Smooth muscle cell (in vitro differentiated cells): ENCODE measurements at regions not wholly inside any gene's neighbourhood (a gene's known extent, or its start where the extent isn't known, plus 50 kb on each side); places are given as distances from the start of the nearest gene placed in this dataset.

Source experiments
- DNase-seq: peaks from one replicate; lab custom pipeline; 2025; ENCODE audit not compliant: unreplicated experiment; lab: John Stamatoyannopoulos, UW
- H2AFZ ChIP-seq: fragments of 200-600 bp; sonication (generic); 2 replicates; pipeline ENCODE4 v1.6.0; 2016; ENCODE audit warnings: antibody characterized with exemption, low read depth, mild to moderate bottlenecking
- H3F3A ChIP-seq: fragments of 200-600 bp; sonication (generic); 2 replicates; pipeline ENCODE4 v1.6.0; 2017; ENCODE audit warnings: antibody characterized with exemption, low read depth
- H3K27ac ChIP-seq: fragments of 200-600 bp; sonication (generic); 2 replicates; pipeline ENCODE4 v1.5.1; 2016; ENCODE audit warnings: low read depth, mild to moderate bottlenecking
- H3K27me3 ChIP-seq: fragments of 200-600 bp; sonication (generic); 2 replicates; pipeline ENCODE4 v1.6.1; 2016; ENCODE audit warnings: low read depth, mild to moderate bottlenecking
- H3K36me3 ChIP-seq: fragments of 200-600 bp; sonication (generic); 2 replicates; pipeline ENCODE4 v1.5.1; 2016; ENCODE audit warnings: low read depth
- H3K4me1 ChIP-seq: fragments of 200-600 bp; sonication (generic); 2 replicates; pipeline ENCODE4 v1.5.1; 2016; ENCODE audit warnings: low read depth
- H3K4me2 ChIP-seq: fragments of 200-600 bp; sonication (generic); 2 replicates; pipeline ENCODE4 v1.6.0; 2016; ENCODE audit warnings: mild to moderate bottlenecking
- H3K4me3 ChIP-seq: fragments of 200-600 bp; sonication (generic); 2 replicates; pipeline ENCODE4 v1.5.1; 2016; ENCODE audit warnings: mild to moderate bottlenecking
- H3K79me2 ChIP-seq: fragments of 200-600 bp; sonication (generic); 2 replicates; pipeline ENCODE4 v1.6.0; 2016; ENCODE audit warnings: low read depth, mild to moderate bottlenecking
- H3K9ac ChIP-seq: fragments of 200-600 bp; sonication (generic); 2 replicates; pipeline ENCODE4 v1.6.0; 2016; ENCODE audit warnings: low read depth
- H3K9me3 ChIP-seq: fragments of 200-600 bp; sonication (generic); replicated peaks from 2 replicates; pipeline ENCODE4 v1.5.1; 2016; ENCODE audit warnings: low read depth
- H4K20me1 ChIP-seq: fragments of 200-600 bp; sonication (generic); 2 replicates; pipeline ENCODE4 v1.6.0; 2016; ENCODE audit warnings: low read depth
- CTCF ChIP-seq: fragments of 200-600 bp; sonication (generic); IDR thresholded peaks from 2 replicates; pipeline ENCODE4 v1.5.1; 2017; ENCODE audit warnings: borderline replicate concordance, mild to moderate bottlenecking, antibody characterized with exemption; ENCODE audit not compliant: insufficient read depth, poor library complexity, severe bottlenecking
- WGBS: methylation state at CpG from one replicate; pipeline ENCODE4 v1.1.7; 2016; ENCODE audit warnings: low lambda C conversion rate; 5-methylcytosine and 5-hydroxymethylcytosine counted together

GRCh38 chr10:120646159-120646732 is 189.2 kb downstream of the PLPP4 start:
- no peaks in the 10 kb centered on the region for H3K36me3 ChIP-seq
- H3F3A ChIP-seq, result no peaks in the 10 kb centered on the region
- WGBS, result 82% methylated on average over 6 of the region's 6 CpGs
- H3K4me1 ChIP-seq, result peaks cover 6% of the 10 kb centered on the region
- no peaks in the 10 kb centered on the region for H3K79me2 ChIP-seq
- no peak overlapping the region for H2AFZ ChIP-seq
- no peak overlapping the region for H3K9ac ChIP-seq
- no peak overlapping the region for H3K4me3 ChIP-seq
- TF ChIP-seq CTCF, result no peak
- no peak for DNase-seq
- no peak overlapping the region for H3K4me2 ChIP-seq
- no peaks in the 10 kb centered on the region for H3K9me3 ChIP-seq
- no peaks in the 10 kb centered on the region for H4K20me1 ChIP-seq
- H3K27me3 ChIP-seq, result no peaks in the 10 kb centered on the region
- H3K27ac ChIP-seq, result no peak overlapping the region

- Histone ChIP-seq H3K4me3 (no peak overlapping the region), H3K4me1 (peaks cover 6% of the 10 kb centered on the region), H3K27ac (no peak overlapping the region), H3K36me3 (no peaks in the 10 kb centered on the region), H3K9me3 (no peaks in the 10 kb centered on the region), H4K20me1 (no peaks in the 10 kb centered on the region), H3K27me3 (no peaks in the 10 kb centered on the region), H3K9ac (no peak overlapping the region), H2AFZ (no peak overlapping the region), H3K79me2 (no peaks in the 10 kb centered on the region), H3K4me2 (no peak overlapping the region), H3F3A (no peaks in the 10 kb centered on the region)
- DNase-seq, result no peak
- 94% methylated on average over 5 of the region's 5 CpGs for WGBS
- no peak for TF ChIP-seq CTCF
These were observed 189.9 kb downstream of the PLPP4 start for GRCh38 chr10:120646738-120647456.

GRCh38 chr10:120650705-120651399 is 193.8 kb downstream of the PLPP4 start:
- Histone ChIP-seq H3K36me3 (no peaks in the 10 kb centered on the region), H3K4me3 (no peak overlapping the region), H3K9ac (no peak overlapping the region), H3F3A (no peaks in the 10 kb centered on the region), H4K20me1 (no peaks in the 10 kb centered on the region), H3K27me3 (no peaks in the 10 kb centered on the region), H3K27ac (no peak overlapping the region), H3K4me1 (no peaks in the 10 kb centered on the region), H3K9me3 (no peaks in the 10 kb centered on the region), H3K4me2 (no peak overlapping the region), H2AFZ (no peak overlapping the region), H3K79me2 (no peaks in the 10 kb centered on the region)
- no peak for DNase-seq
- TF ChIP-seq CTCF, result no peak
- WGBS, result 96% methylated on average over 7 of the region's 7 CpGs
